C4-2B (cell line): ENCODE measurements at regions not wholly inside any gene's neighbourhood (a gene's known extent, or its start where the extent isn't known, plus 50 kb on each side); places are given as distances from the start of the nearest gene placed in this dataset.

Source experiments
- H3K27ac ChIP-seq: fragments of 450-650 bp; 2 replicates; pipeline ENCODE4 v1.5.1; 2017
- CTCF ChIP-seq: fragments of 450-650 bp; conservative IDR thresholded peaks from 2 replicates; pipeline ENCODE4 v1.5.1; 2017; ENCODE audit warnings: mild to moderate bottlenecking
- ZFX ChIP-seq: fragments of 450-650 bp; IDR thresholded peaks from 2 replicates; pipeline ENCODE4 v1.6.1; 2017

GRCh38 chr4:66647926-66648325 lies 897.4 kb downstream of the CENPC start:
- TF ChIP-seq ZFX (no peak), CTCF (no peak)
- no peak overlapping the region for H3K27ac ChIP-seq

GRCh38 chr4:66647476-66647875 lies 897.8 kb downstream of the CENPC start:
- H3K27ac ChIP-seq: no peak overlapping the region
- no peak for TF ChIP-seq ZFX
- TF ChIP-seq CTCF: no peak

- no peak for TF ChIP-seq CTCF
- no peak for TF ChIP-seq ZFX
- no peak overlapping the region for H3K27ac ChIP-seq
Measured at GRCh38 chr4:66640233-66640990, 904.9 kb downstream of the CENPC start.

GRCh38 chr4:66639361-66639760 lies 905.9 kb downstream of the CENPC start:
- no peak for TF ChIP-seq ZFX
- TF ChIP-seq CTCF: no peak
- H3K27ac ChIP-seq: no peak overlapping the region

- no peak overlapping the region for H3K27ac ChIP-seq
- TF ChIP-seq ZFX: no peak
- TF ChIP-seq CTCF: no peak
Measured at GRCh38 chr4:66636349-66636748, 909.0 kb downstream of the CENPC start.

GRCh38 chr4:66633477-66633876 lies 911.8 kb downstream of the CENPC start:
- H3K27ac ChIP-seq: no peak overlapping the region
- TF ChIP-seq CTCF (no peak), ZFX (no peak)

- no peak overlapping the region for H3K27ac ChIP-seq
- TF ChIP-seq ZFX: no peak
Measured at GRCh38 chr4:66629927-66630326, 915.4 kb downstream of the CENPC start.

GRCh38 chr4:66628146-66628545 lies 917.2 kb downstream of the CENPC start:
- no peak overlapping the region for H3K27ac ChIP-seq
- TF ChIP-seq ZFX (no peak), CTCF (no peak)
